Tibial nerve (tissue), 4 donors: ENCODE measurements at regions not wholly inside any gene's neighbourhood (a gene's known extent, or its start where the extent isn't known, plus 50 kb on each side); places are given as distances from the start of the nearest gene placed in this dataset.

Experiments used
- DNase-seq, 2 donors: peaks; one replicate each; pipeline ENCODE4 v3.0.0-alpha.2; 2019; ENCODE audit warnings: low spot score in 2 of 2
- H3K27ac ChIP-seq, 4 donors: fragments of 200-600 bp; sonication (generic) in 3 of 4; one replicate each; pipeline ENCODE4 v1.5.1; 2017 to 2019; ENCODE audit warnings: mild to moderate bottlenecking in 1 of 4
- H3K27me3 ChIP-seq, 2 donors: fragments of 200-600 bp; sonication (generic) in 1 of 2; one replicate each; pipeline versions ENCODE4 v1.5.1 to v1.6.0; 2017 to 2019
- H3K36me3 ChIP-seq, 3 donors: fragments of 200-600 bp; sonication (generic); one replicate each; pipeline ENCODE4 v1.5.1; 2018 to 2019
- H3K4me1 ChIP-seq, 4 donors: fragments of 200-600 bp; sonication (generic) in 3 of 4; one replicate each; pipeline ENCODE4 v1.5.1; 2017 to 2019
- H3K4me3 ChIP-seq, 4 donors: fragments of 200-600 bp; sonication (generic) in 3 of 4; one replicate each; pipeline ENCODE4 v1.5.1; 2017 to 2019; ENCODE audit warnings: mild to moderate bottlenecking in 1 of 4, moderate library complexity in 1 of 4
- H3K9me3 ChIP-seq, 4 donors: fragments of 200-600 bp; sonication (generic) in 3 of 4; one replicate each; pipeline ENCODE4 v1.5.1; 2017 to 2019
- CTCF ChIP-seq, 5 experiments: fragments of 200-600 bp in 3 of 5; fragments of 450-650 bp in 2 of 5; sonication (generic) in 3 of 5; IDR thresholded peaks; one replicate each; pipeline ENCODE4 v1.5.1; 2016 to 2019; ENCODE audit warnings: antibody characterized with exemption in 5 of 5, mild to moderate bottlenecking in 3 of 5, moderate library complexity in 2 of 5
- EP300 ChIP-seq, 2 donors: sonication (generic); formaldehyde crosslinking; IDR thresholded peaks; one replicate each; pipeline ENCODE4 v1.6.1; 2017; ENCODE audit warnings: antibody characterized with exemption in 2 of 2, mild to moderate bottlenecking in 1 of 2
- POLR2A ChIP-seq, 2 donors: fragments of 450-650 bp; IDR thresholded peaks; one replicate each; pipeline ENCODE4 v1.6.1; 2017; ENCODE audit warnings: antibody characterized with exemption in 2 of 2, mild to moderate bottlenecking in 2 of 2, moderate library complexity in 2 of 2
- WGBS, 2 donors: methylation state at CpG; one replicate each; pipeline ENCODE4 v1.1.5; 2018; 5-methylcytosine and 5-hydroxymethylcytosine counted together

GRCh38 chr10:121154310-121154709, 303.1 kb downstream of the WDR11 start:
- no peak for TF ChIP-seq POLR2A (IDR thresholded peaks at IDR 0.05)
- TF ChIP-seq EP300 (IDR thresholded peaks at IDR 0.05) = no peak
- TF ChIP-seq CTCF (IDR thresholded peaks at IDR 0.05) = no peak
- H3K9me3 ChIP-seq = peaks cover 0 to 14% (median 0%) of the 10 kb centered on the region in 4 donors
- no peak overlapping the region for H3K4me3 ChIP-seq
- H3K27ac ChIP-seq = peak overlapping the region in 2 of 4 donors; percentile 61 to 71
- DNase-seq = no peak
- peaks cover 0 to 13% (median 2%) of the 10 kb centered on the region in 4 donors for H3K4me1 ChIP-seq
- H3K36me3 ChIP-seq = no peaks in the 10 kb centered on the region
- no peaks in the 10 kb centered on the region for H3K27me3 ChIP-seq
- WGBS, 2 donors = 43 to 68% methylated on average over 2 of the region's 2 CpGs

GRCh38 chr10:121154846-121155245, 303.7 kb downstream of the WDR11 start:
- Histone ChIP-seq H3K36me3 (no peaks in the 10 kb centered on the region), H3K9me3 (peaks cover 0 to 14% (median 0%) of the 10 kb centered on the region in 4 donors), H3K27ac (peak overlapping the region in 2 of 4 donors; percentile 61 to 71), H3K4me1 (peaks cover 0 to 13% (median 2%) of the 10 kb centered on the region in 4 donors), H3K27me3 (no peaks in the 10 kb centered on the region), H3K4me3 (no peak overlapping the region)
- peak in 1 of 2 donors; percentile 29 for DNase-seq
- TF ChIP-seq CTCF (IDR thresholded peaks at IDR 0.05) (no peak), EP300 (IDR thresholded peaks at IDR 0.05) (peak in 1 of 2 donors; percentile 74)
- WGBS, 2 donors = 26 to 31% methylated on average over 5 of the region's 5 CpGs

- H3K27ac ChIP-seq = peak overlapping the region in 2 of 4 donors; percentile 5 to 61
- no peaks in the 10 kb centered on the region for H3K27me3 ChIP-seq
- TF ChIP-seq EP300 (IDR thresholded peaks at IDR 0.05) = no peak
- TF ChIP-seq CTCF (IDR thresholded peaks at IDR 0.05) = no peak
- no peak for TF ChIP-seq POLR2A (IDR thresholded peaks at IDR 0.05)
- DNase-seq = no peak
- peaks cover 0 to 13% (median 2%) of the 10 kb centered on the region in 4 donors for H3K4me1 ChIP-seq
- WGBS, 2 donors = 42 to 52% methylated on average over 5 of the region's 5 CpGs
- H3K36me3 ChIP-seq = no peaks in the 10 kb centered on the region
- H3K9me3 ChIP-seq = peaks cover 0 to 14% (median 0%) of the 10 kb centered on the region in 4 donors
- H3K4me3 ChIP-seq = no peak overlapping the region
These were observed 304.7 kb downstream of the WDR11 start for GRCh38 chr10:121155742-121156474.

GRCh38 chr10:121157998-121158397, 306.8 kb downstream of the WDR11 start:
- TF ChIP-seq EP300 (IDR thresholded peaks at IDR 0.05) = peak in 1 of 2 donors; percentile 56
- no peak for TF ChIP-seq CTCF (IDR thresholded peaks at IDR 0.05)
- no peaks in the 10 kb centered on the region for H3K27me3 ChIP-seq
- 20 to 27% methylated on average over 5 of the region's 6 CpGs for WGBS, 2 donors
- no peak overlapping the region for H3K4me3 ChIP-seq
- peak; percentile 32 to 74 for DNase-seq
- H3K4me1 ChIP-seq = peaks cover 0 to 13% (median 2%) of the 10 kb centered on the region in 4 donors
- H3K27ac ChIP-seq = no peak overlapping the region
- H3K9me3 ChIP-seq = peaks cover 0 to 8% (median 0%) of the 10 kb centered on the region in 4 donors
- no peaks in the 10 kb centered on the region for H3K36me3 ChIP-seq

- Histone ChIP-seq H3K9me3 (peaks cover 0 to 11% (median 0%) of the 10 kb centered on the region in 4 donors), H3K4me1 (peaks cover 0 to 13% (median 2%) of the 10 kb centered on the region in 4 donors), H3K4me3 (no peak overlapping the region), H3K27me3 (no peaks in the 10 kb centered on the region), H3K36me3 (no peaks in the 10 kb centered on the region), H3K27ac (no peak overlapping the region)
- DNase-seq = no peak
- 37 to 52% methylated on average over 2 of the region's 2 CpGs for WGBS, 2 donors
- TF ChIP-seq POLR2A (IDR thresholded peaks at IDR 0.05) (no peak), EP300 (IDR thresholded peaks at IDR 0.05) (no peak), CTCF (IDR thresholded peaks at IDR 0.05) (no peak)
These were observed 307.9 kb downstream of the WDR11 start for GRCh38 chr10:121158988-121159579.
